Neural progenitor cell (in vitro differentiated cells): ENCODE measurements at regions not wholly inside any gene's neighbourhood (a gene's known extent, or its start where the extent isn't known, plus 50 kb on each side); places are given as distances from the start of the nearest gene placed in this dataset.

Experiments used
- EZH2 ChIP-seq: fragments of 200-600 bp; sonication (generic); IDR thresholded peaks from 2 replicates; pipeline ENCODE4 v1.6.1; 2017; ENCODE audit warnings: antibody characterized with exemption, mild to moderate bottlenecking, moderate library complexity
- EZH2phosphoT487 ChIP-seq: fragments of 200-600 bp; sonication (generic); IDR thresholded peaks from 2 replicates; pipeline ENCODE4 v1.6.1; 2017; ENCODE audit warnings: antibody characterized with exemption

- TF ChIP-seq EZH2phosphoT487 (no peak), EZH2 (no peak)
These were observed 341.9 kb upstream of the SALL3 start for GRCh38 chr18:78637442-78638402.
